SH-SY5Y (cell line): ENCODE measurements at regions not wholly inside any gene's neighbourhood (a gene's known extent, or its start where the extent isn't known, plus 50 kb on each side); places are given as distances from the start of the nearest gene placed in this dataset.

Source experiments
- GATA2 ChIP-seq: IDR thresholded peaks from 2 replicates; pipeline ENCODE4 v1.6.1; 2011; ENCODE audit warnings: mild to moderate bottlenecking, low read depth, low read length
- GATA3 ChIP-seq: IDR thresholded peaks from 2 replicates; pipeline ENCODE4 v1.6.1; 2011; ENCODE audit warnings: low read depth, mild to moderate bottlenecking, low read length, moderate library complexity

GRCh38 chr17:12554251-12554650 is 111.4 kb upstream of the MYOCD start:
- TF ChIP-seq GATA3, result no peak
- no peak for TF ChIP-seq GATA2
